Liver (tissue), 7 donors: ENCODE measurements at regions not wholly inside any gene's neighbourhood (a gene's known extent, or its start where the extent isn't known, plus 50 kb on each side); places are given as distances from the start of the nearest gene placed in this dataset.

Experiments used
- DNase-seq: peaks from one replicate; pipeline ENCODE4 v3.0.0-alpha.2; 2017; ENCODE audit warnings: low spot score
- H3K27ac ChIP-seq, 2 donors: one replicate each; pipeline ENCODE4 v1.7.0; 2013; ENCODE audit warnings: inconsistent platforms in 2 of 2, low read length in 2 of 2, control low read depth in 1 of 2, low read depth in 1 of 2, mild to moderate bottlenecking in 1 of 2
- H3K27me3 ChIP-seq, 4 donors: one replicate each; pipeline versions ENCODE4 v1.6.1 to v1.7.0; 2013; ENCODE audit warnings: low read length in 3 of 4, inconsistent platforms in 1 of 4, mild to moderate bottlenecking in 1 of 4, moderate library complexity in 1 of 4; ENCODE audit not compliant: control insufficient read depth in 4 of 4, insufficient read depth in 4 of 4
- H3K36me3 ChIP-seq, 4 donors: one replicate each; pipeline versions ENCODE4 v1.6.1 to v1.7.0; 2013; ENCODE audit warnings: low read length in 3 of 4, mild to moderate bottlenecking in 3 of 4, low read depth in 1 of 4, moderate library complexity in 1 of 4; ENCODE audit not compliant: control insufficient read depth in 4 of 4, insufficient read depth in 3 of 4
- H3K4me1 ChIP-seq, 4 donors: one replicate each; pipeline versions ENCODE4 v1.6.1 to v1.7.0; 2013; ENCODE audit warnings: low read length in 3 of 4, mild to moderate bottlenecking in 3 of 4, moderate library complexity in 1 of 4; ENCODE audit not compliant: control insufficient read depth in 4 of 4, insufficient read depth in 4 of 4
- H3K4me3 ChIP-seq, 3 donors: one replicate each; pipeline versions ENCODE4 v1.6.1 to v1.7.0; 2013; ENCODE audit warnings: low read length in 3 of 3, control low read depth in 1 of 3, low read depth in 1 of 3, mild to moderate bottlenecking in 1 of 3
- H3K9ac ChIP-seq, 2 donors: one replicate each; pipeline ENCODE4 v1.7.0; 2013; ENCODE audit warnings: low read length in 2 of 2, mild to moderate bottlenecking in 2 of 2, moderate library complexity in 2 of 2, control low read depth in 1 of 2, low read depth in 1 of 2
- H3K9me3 ChIP-seq, 4 donors: one replicate each; pipeline versions ENCODE4 v1.6.1 to v1.7.0; 2013; ENCODE audit warnings: low read length in 3 of 4; ENCODE audit not compliant: control insufficient read depth in 4 of 4
- ATF3 ChIP-seq: IDR thresholded peaks from 2 replicates; pipeline ENCODE4 v1.6.1; 2016; ENCODE audit warnings: antibody characterized with exemption
- EGR1 ChIP-seq, 2 donors: IDR thresholded peaks; 2 replicates each; pipeline ENCODE4 v1.6.1; 2016 to 2018; ENCODE audit warnings: antibody characterized with exemption in 2 of 2, low read depth in 2 of 2
- FOXA1 ChIP-seq: IDR thresholded peaks from 2 replicates; pipeline ENCODE4 v1.6.1; 2016; ENCODE audit warnings: antibody characterized with exemption
- HNF4A ChIP-seq, 2 donors: conservative IDR thresholded peaks; 2 replicates each; pipeline ENCODE4 v1.6.1; 2016; ENCODE audit warnings: antibody characterized with exemption in 2 of 2, mild to moderate bottlenecking in 2 of 2
- HNF4G ChIP-seq: IDR thresholded peaks from 2 replicates; pipeline ENCODE4 v1.6.1; 2016; ENCODE audit warnings: antibody characterized with exemption
- JUND ChIP-seq, 2 donors: IDR thresholded peaks; 2 replicates each; pipeline ENCODE4 v1.6.1; 2016; ENCODE audit warnings: antibody characterized with exemption in 2 of 2
- MAX ChIP-seq: IDR thresholded peaks from 2 replicates; pipeline ENCODE4 v1.6.1; 2016; ENCODE audit warnings: antibody characterized with exemption
- NR2F2 ChIP-seq: IDR thresholded peaks from 2 replicates; pipeline ENCODE4 v1.6.1; 2016; ENCODE audit warnings: antibody characterized with exemption
- RAD21 ChIP-seq, 2 donors: IDR thresholded peaks; 2 replicates each; pipeline ENCODE4 v1.6.1; 2016; ENCODE audit warnings: antibody characterized with exemption in 2 of 2, mild to moderate bottlenecking in 2 of 2
- REST ChIP-seq: IDR thresholded peaks from 2 replicates; pipeline ENCODE4 v1.6.1; 2016; ENCODE audit warnings: antibody characterized with exemption, mild to moderate bottlenecking
- RXRA ChIP-seq, 2 donors: IDR thresholded peaks; 2 replicates each; pipeline ENCODE4 v1.6.1; 2017 to 2018; ENCODE audit warnings: antibody characterized with exemption in 2 of 2, mild to moderate bottlenecking in 1 of 2
- SP1 ChIP-seq: IDR thresholded peaks from 2 replicates; pipeline ENCODE4 v1.6.1; 2018; ENCODE audit warnings: antibody characterized with exemption, mild to moderate bottlenecking
- WGBS: extraction: QIAGEN DNeasy Blood & Tissue Kit; methylation state at CpG from one replicate; pipeline ENCODE4 v1.1.7; 2013; 5-methylcytosine and 5-hydroxymethylcytosine counted together
- donor health status: healthy.
- donor health status: healthy.
- donor health status: healthy.
- donor health status: healthy.

DNA sequence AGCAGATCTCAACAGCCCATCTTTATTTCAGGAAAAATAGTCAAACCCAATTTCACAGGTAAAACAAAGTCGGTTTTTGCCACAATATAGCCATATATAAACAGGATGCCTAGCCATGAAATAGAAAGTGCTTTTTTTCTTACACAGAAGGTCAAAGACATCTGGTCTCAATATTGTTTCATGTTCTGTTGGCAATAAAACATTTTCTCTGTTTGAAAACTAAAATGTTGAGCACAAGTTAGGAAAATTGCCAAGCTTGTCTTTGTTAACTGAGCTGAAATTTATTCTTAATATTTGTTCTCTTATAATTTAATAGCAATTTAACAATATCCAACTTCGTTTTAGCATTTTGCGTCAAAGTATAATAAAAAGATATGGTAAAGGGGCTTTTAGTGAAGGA, 673.4 kb downstream of the DTWD2 start:
- 59% methylated on average over 3 of the region's 3 CpGs for WGBS
- Histone ChIP-seq H3K27me3 (no peaks in the 10 kb centered on the region), H3K9ac (no peak overlapping the region), H3K27ac (no peak overlapping the region), H3K9me3 (no peaks in the 10 kb centered on the region), H3K4me1 (no peaks in the 10 kb centered on the region), H3K36me3 (no peaks in the 10 kb centered on the region), H3K4me3 (no peak overlapping the region)
- DNase-seq: no peak
- no peak for TF ChIP-seq RAD21 (IDR thresholded peaks at IDR 0.05)

GRCh38 chr5:118311103-118311819, 677.1 kb downstream of the DTWD2 start:
- Histone ChIP-seq H3K27ac (no peak overlapping the region), H3K27me3 (no peaks in the 10 kb centered on the region), H3K4me3 (no peak overlapping the region), H3K36me3 (no peaks in the 10 kb centered on the region), H3K4me1 (no peaks in the 10 kb centered on the region), H3K9ac (no peak overlapping the region), H3K9me3 (no peaks in the 10 kb centered on the region)
- TF ChIP-seq NR2F2 (no peak), MAX (no peak), REST (no peak), RAD21 (IDR thresholded peaks at IDR 0.05) (no peak), RXRA (IDR thresholded peaks at IDR 0.05) (no peak)
- WGBS: 76% methylated on average over 5 of the region's 5 CpGs
- no peak for DNase-seq

DNA sequence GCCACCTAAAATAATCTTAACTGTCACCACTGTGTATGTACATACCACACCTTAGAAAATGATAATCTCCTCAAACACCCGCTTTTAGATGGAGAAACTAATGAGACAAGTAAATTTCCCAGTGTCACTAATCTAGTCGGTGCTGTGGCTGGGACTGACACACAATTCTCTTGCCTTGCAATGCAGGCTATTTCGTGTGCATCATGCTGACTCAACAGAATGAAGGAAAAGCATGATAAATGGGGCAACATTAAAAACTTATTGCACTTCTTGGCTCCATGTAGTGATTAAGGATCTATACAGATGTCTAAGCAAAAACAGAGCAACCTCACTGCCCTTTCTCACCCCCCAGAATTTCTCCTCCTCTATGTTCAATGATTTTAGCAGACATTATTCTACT, 677.9 kb downstream of the DTWD2 start:
- Histone ChIP-seq H3K27me3 (no peaks in the 10 kb centered on the region), H3K4me3 (no peak overlapping the region), H3K27ac (no peak overlapping the region), H3K9ac (no peak overlapping the region), H3K9me3 (no peaks in the 10 kb centered on the region), H3K36me3 (no peaks in the 10 kb centered on the region), H3K4me1 (no peaks in the 10 kb centered on the region)
- DNase-seq: no peak
- 58% methylated on average over 3 of the region's 3 CpGs for WGBS
- TF ChIP-seq ATF3: no peak
- TF ChIP-seq EGR1 (IDR thresholded peaks at IDR 0.05; ENCODE audit: low read depth in 2 of 2): no peak
- no peak for TF ChIP-seq HNF4G
- no peak for TF ChIP-seq MAX
- no peak for TF ChIP-seq FOXA1
- no peak for TF ChIP-seq HNF4A (conservative IDR thresholded peaks at IDR 0.05)
- TF ChIP-seq RAD21 (IDR thresholded peaks at IDR 0.05): no peak
- no peak for TF ChIP-seq SP1
- no peak for TF ChIP-seq JUND (IDR thresholded peaks at IDR 0.05)
